H1 (cell line): ENCODE measurements at regions not wholly inside any gene's neighbourhood (a gene's known extent, or its start where the extent isn't known, plus 50 kb on each side); places are given as distances from the start of the nearest gene placed in this dataset.

ENCODE experiments used
- CTCF ChIA-PET: fragments of 300-600 bp; sonication (Branson Sonifier 250); formaldehyde crosslinking; loops from one replicate; lab custom pipeline; 2021; ENCODE audit not compliant: partially characterized antibody; lab: Charles Lee
- POLR2A ChIA-PET: fragments of 300-600 bp; sonication (Branson Sonifier 250); formaldehyde crosslinking; loops from one replicate; lab custom pipeline; 2021; ENCODE audit warnings: inconsistent platforms; ENCODE audit not compliant: partially characterized antibody; lab: Charles Lee
- DNase-seq, 2 experiments: peaks; one replicate each; pipeline versions ENCODE4 v3.0.0 to v3.0.0-alpha.2; 2010 to 2022; ENCODE audit warnings: low spot score in 2 of 2, low read depth in 1 of 2, mixed read lengths in 1 of 2
- FAIRE-seq: peaks from 2 replicates; lab custom pipeline; 2011; peaks lifted over from hg19 to GRCh38; lab: Jason Lieb, UNC
- H2AFZ ChIP-seq: 2 replicates; pipeline ENCODE4 v1.8.1; 2012; ENCODE audit warnings: low read length, inconsistent platforms
- H2AK5ac ChIP-seq: 2 replicates; pipeline ENCODE4 v1.6.1; 2013; ENCODE audit warnings: low read depth, low read length
- H2BK120ac ChIP-seq: replicated peaks from 2 replicates; pipeline ENCODE3; 2013; ENCODE audit warnings: low read depth, low read length, inconsistent platforms
- H2BK12ac ChIP-seq: 2 replicates; pipeline ENCODE4 v1.6.1; 2013; ENCODE audit warnings: low read depth, low read length
- H2BK15ac ChIP-seq: 2 replicates; pipeline ENCODE4 v1.6.1; 2013; ENCODE audit warnings: low read length
- H2BK20ac ChIP-seq: 2 replicates; pipeline ENCODE4 v1.6.1; 2013; ENCODE audit warnings: low read length
- H2BK5ac ChIP-seq: 2 replicates; pipeline ENCODE4 v1.6.1; 2013; ENCODE audit warnings: low read depth, low read length
- H3K14ac ChIP-seq: 2 replicates; pipeline ENCODE4 v1.6.1; 2013; ENCODE audit warnings: inconsistent platforms; ENCODE audit not compliant: insufficient read length
- H3K18ac ChIP-seq: 2 replicates; pipeline ENCODE4 v1.6.1; 2013; ENCODE audit warnings: low read length; ENCODE audit errors: extremely low read depth
- H3K23ac ChIP-seq: 2 replicates; pipeline ENCODE4 v1.6.1; 2013; ENCODE audit warnings: inconsistent platforms; ENCODE audit not compliant: insufficient read length
- H3K23me2 ChIP-seq: 2 replicates; pipeline ENCODE4 v1.6.1; 2013; ENCODE audit warnings: low read depth, low read length
- H3K27ac ChIP-seq: 2 replicates; pipeline ENCODE4 v1.6.1; 2011; ENCODE audit warnings: low read depth, low read length, inconsistent platforms
- H3K27me3 ChIP-seq, 4 experiments: replicated peaks in 1 of 4; 1 replicate in 1 of 4; 2 replicates in 3 of 4; pipeline versions ENCODE4 v1.6.1 to v1.8.1; 2011 to 2013; ENCODE audit warnings: low read length in 3 of 4, mild to moderate bottlenecking in 3 of 4, inconsistent platforms in 2 of 4, mixed read lengths in 2 of 4, moderate library complexity in 1 of 4; ENCODE audit not compliant: control insufficient read depth in 3 of 4, insufficient read depth in 3 of 4; ENCODE audit errors: extremely low read depth in 1 of 4
- H3K36me3 ChIP-seq, 4 experiments: 2 replicates each; pipeline versions ENCODE4 v1.6.1 to v1.8.1; 2011 to 2013; ENCODE audit warnings: mild to moderate bottlenecking in 4 of 4, low read length in 3 of 4, moderate library complexity in 2 of 4, control low read depth in 1 of 4, inconsistent platforms in 1 of 4; ENCODE audit not compliant: insufficient read depth in 4 of 4, control insufficient read depth in 2 of 4
- H3K4ac ChIP-seq: replicated peaks from 2 replicates; pipeline ENCODE3; 2013; ENCODE audit warnings: low read length, low read depth, mixed read lengths, inconsistent platforms; ENCODE audit not compliant: insufficient read length
- H3K4me1 ChIP-seq, 4 experiments: replicated peaks in 1 of 4; 1 replicate in 1 of 4; 2 replicates in 3 of 4; pipeline versions ENCODE4 v1.6.1 to v1.8.1; 2011 to 2013; ENCODE audit warnings: low read length in 3 of 4, inconsistent platforms in 2 of 4, mixed read lengths in 1 of 4; ENCODE audit not compliant: insufficient read depth in 4 of 4, control insufficient read depth in 3 of 4
- H3K4me2 ChIP-seq, 2 experiments: 2 replicates each; pipeline versions ENCODE4 v1.6.1 to v1.8.1; 2011 to 2013; ENCODE audit warnings: low read depth in 2 of 2, low read length in 2 of 2, control low read depth in 1 of 2, inconsistent platforms in 1 of 2, mild to moderate bottlenecking in 1 of 2; ENCODE audit not compliant: insufficient read depth in 1 of 2
- H3K4me3 ChIP-seq, 4 experiments: fragments of 200-600, 300-600 bp in 1 of 4; sonication (generic), shearing (Covaris generic), sonication (Bioruptor Twin) in 1 of 4; 2 replicates each; pipeline versions ENCODE4 v1.5.1 to v1.8.1; 2011 to 2016; ENCODE audit warnings: low read length in 4 of 4, low read depth in 3 of 4, control low read depth in 2 of 4, inconsistent platforms in 2 of 4, mild to moderate bottlenecking in 2 of 4, mixed read lengths in 1 of 4, moderate library complexity in 1 of 4; ENCODE audit not compliant: insufficient read depth in 2 of 4; ENCODE audit errors: extremely low read depth in 1 of 4
- H3K56ac ChIP-seq: replicated peaks from 2 replicates; pipeline ENCODE3; 2013; ENCODE audit warnings: low read depth, mild to moderate bottlenecking, mixed read lengths, low read length, inconsistent platforms; ENCODE audit not compliant: insufficient read length
- H3K79me1 ChIP-seq: 2 replicates; pipeline ENCODE4 v1.6.1; 2013; ENCODE audit warnings: low read depth, low read length, control low read depth
- H3K79me2 ChIP-seq, 2 experiments: 2 replicates each; pipeline versions ENCODE4 v1.6.1 to v1.8.1; 2012 to 2013; ENCODE audit warnings: low read length in 2 of 2, mild to moderate bottlenecking in 2 of 2, inconsistent platforms in 1 of 2; ENCODE audit not compliant: insufficient read depth in 2 of 2, control insufficient read depth in 1 of 2
- H3K9ac ChIP-seq, 4 experiments: replicated peaks in 1 of 4; 1 replicate in 1 of 4; 2 replicates in 3 of 4; pipeline versions ENCODE4 v1.6.1 to v1.8.1; 2011 to 2013; ENCODE audit warnings: low read depth in 3 of 4, low read length in 3 of 4, control low read depth in 2 of 4, mild to moderate bottlenecking in 2 of 4, moderate library complexity in 2 of 4, inconsistent platforms in 1 of 4; ENCODE audit errors: extremely low read depth in 1 of 4
- H3K9me3 ChIP-seq, 2 experiments: 2 replicates each; pipeline versions ENCODE4 v1.6.1 to v1.8.1; 2012 to 2013; ENCODE audit warnings: mild to moderate bottlenecking in 2 of 2, moderate library complexity in 2 of 2, control low read depth in 1 of 2, inconsistent platforms in 1 of 2, low read depth in 1 of 2, low read length in 1 of 2, mixed read lengths in 1 of 2; ENCODE audit not compliant: insufficient read depth in 2 of 2
- H4K20me1 ChIP-seq, 2 experiments: replicated peaks in 1 of 2; 2 replicates each; pipeline versions ENCODE3 to v1.8.1; 2011 to 2013; ENCODE audit warnings: inconsistent platforms in 2 of 2, low read length in 2 of 2, mild to moderate bottlenecking in 1 of 2; ENCODE audit not compliant: insufficient read depth in 2 of 2, control insufficient read depth in 1 of 2
- H4K5ac ChIP-seq: 2 replicates; pipeline ENCODE4 v1.6.1; 2013; ENCODE audit warnings: low read length, low read depth, mixed read lengths, inconsistent platforms; ENCODE audit not compliant: insufficient read length
- H4K8ac ChIP-seq: 2 replicates; pipeline ENCODE4 v1.8.0; 2013; ENCODE audit warnings: mild to moderate bottlenecking, moderate library complexity, low read length, inconsistent platforms; ENCODE audit not compliant: insufficient read depth; ENCODE audit errors: extremely low read depth
- H4K91ac ChIP-seq: replicated peaks from 2 replicates; pipeline ENCODE3; 2013; ENCODE audit warnings: low read length, mixed read lengths, inconsistent platforms; ENCODE audit not compliant: insufficient read length
- ATF3 ChIP-seq: IDR thresholded peaks from 2 replicates; pipeline ENCODE4 v1.6.1; 2011; ENCODE audit warnings: low read depth, mild to moderate bottlenecking, low read length; ENCODE audit not compliant: insufficient read depth
- CEBPB ChIP-seq: IDR thresholded peaks from 2 replicates; pipeline ENCODE4 v1.6.1; 2012; ENCODE audit warnings: low read depth, low read length
- CHD1 ChIP-seq: IDR thresholded peaks from 2 replicates; pipeline ENCODE4 v1.6.1; 2012; ENCODE audit warnings: low read depth, low read length, improper control_type of control experiment
- CREB1 ChIP-seq: IDR thresholded peaks from 2 replicates; pipeline ENCODE4 v1.6.1; 2012; ENCODE audit warnings: inconsistent platforms
- CTBP2 ChIP-seq: IDR thresholded peaks from 2 replicates; pipeline ENCODE4 v1.7.0; 2011; ENCODE audit warnings: borderline replicate concordance, mild to moderate bottlenecking, moderate library complexity, mixed read lengths, low read length; ENCODE audit not compliant: insufficient read depth, insufficient read length
- FOSL1 ChIP-seq: IDR thresholded peaks from 2 replicates; pipeline ENCODE4 v1.6.1; 2011; ENCODE audit warnings: mild to moderate bottlenecking, low read depth, low read length, moderate library complexity; ENCODE audit not compliant: insufficient read depth
- HDAC2 ChIP-seq, 2 experiments: fragments of 300-600 bp in 1 of 2; sonication (generic) in 1 of 2; IDR thresholded peaks; 2 replicates each; pipeline ENCODE4 v1.6.1; 2011 to 2012; ENCODE audit warnings: low read depth in 2 of 2, low read length in 2 of 2, mild to moderate bottlenecking in 2 of 2, moderate library complexity in 2 of 2, borderline replicate concordance in 1 of 2, inconsistent platforms in 1 of 2
- JUND ChIP-seq: IDR thresholded peaks from 2 replicates; pipeline ENCODE4 v1.6.1; 2011; ENCODE audit warnings: mild to moderate bottlenecking, improper control_type of control experiment, low read length
- KDM5A ChIP-seq: fragments of 200-600 bp; IDR thresholded peaks from 2 replicates; pipeline ENCODE4 v1.7.1; 2012; ENCODE audit warnings: mild to moderate bottlenecking, low read length, inconsistent platforms, mixed read lengths
- MAX ChIP-seq: IDR thresholded peaks from 2 replicates; pipeline ENCODE4 v1.6.1; 2012; ENCODE audit warnings: inconsistent platforms
- POU5F1 ChIP-seq: IDR thresholded peaks from 2 replicates; pipeline ENCODE4 v1.6.1; 2011; ENCODE audit warnings: low read depth, mild to moderate bottlenecking, low read length, moderate library complexity
- SP4 ChIP-seq: IDR thresholded peaks from 2 replicates; pipeline ENCODE4 v1.6.1; 2012; ENCODE audit warnings: low read length, inconsistent platforms
- SUZ12 ChIP-seq: fragments of 200-600 bp; sonication (generic); IDR thresholded peaks from 2 replicates; pipeline ENCODE4 v1.6.1; 2012; ENCODE audit warnings: mild to moderate bottlenecking, inconsistent platforms, low read length, moderate library complexity, mixed read lengths
- WGBS, 2 experiments: shearing (Covaris generic) in 1 of 2; methylation state at CpG; one replicate each; pipeline versions ENCODE4 v1.1.6 to v1.1.7; 2013 to 2015; ENCODE audit warnings: low lambda C conversion rate in 2 of 2, mixed read lengths in 2 of 2, inconsistent platforms in 1 of 2, low coverage in 1 of 2, missing lambda C conversion rate in 1 of 2; ENCODE audit not compliant: insufficient replicate concordance in 2 of 2, insufficient coverage in 1 of 2, insufficient read length in 1 of 2; ENCODE audit errors: extremely low coverage in 1 of 2, missing lambda C conversion rate in 1 of 2; 5-methylcytosine and 5-hydroxymethylcytosine counted together

GRCh38 chr10:31656851-31657433 lies 271.7 kb downstream of the ARHGAP12 start:
- Histone ChIP-seq H3K27me3 (no peaks in the 10 kb centered on the region), H3K23ac (no peak overlapping the region), H3K79me2 (no peaks in the 10 kb centered on the region), H4K8ac (no peak overlapping the region), H3K4me2 (no peak overlapping the region), H3K36me3 (no peaks in the 10 kb centered on the region), H3K18ac (no peak overlapping the region), H3K4ac (no peak overlapping the region), H3K27ac (no peak overlapping the region), H2AFZ (no peak overlapping the region), H3K56ac (no peak overlapping the region), H2BK12ac (no peak overlapping the region), H3K9ac (no peak overlapping the region), H4K20me1 (no peaks in the 10 kb centered on the region), H3K9me3 (no peaks in the 10 kb centered on the region), H3K4me3 (no peak overlapping the region), H2AK5ac (no peak overlapping the region), H3K4me1 (no peaks in the 10 kb centered on the region), H3K23me2 (no peaks in the 10 kb centered on the region), H4K5ac (no peak overlapping the region), H3K79me1 (no peaks in the 10 kb centered on the region), H4K91ac (no peak overlapping the region), H2BK120ac (no peak overlapping the region), H3K14ac (no peak overlapping the region), H2BK20ac (no peak overlapping the region), H2BK5ac (no peak overlapping the region), H2BK15ac (no peak overlapping the region)
- DNase-seq (no peak), FAIRE-seq (no peak)
- TF ChIP-seq SP4 (no peak), KDM5A (no peak), CHD1 (no peak), HDAC2 (IDR thresholded peaks at IDR 0.05; ENCODE audit: borderline replicate concordance in 1 of 2, low read depth in 2 of 2, low read length in 2 of 2) (no peak), ATF3 (no peak), JUND (no peak), CEBPB (no peak), POU5F1 (no peak), CREB1 (no peak), CTBP2 (no peak), MAX (no peak), FOSL1 (no peak), SUZ12 (no peak)
- CTCF ChIA-PET, result no interaction called here
- WGBS, 2 experiments, result 95% methylated on average over 1 of the region's 1 CpG; no CpG with 5 or more reads in 1 of the 2 experiments
- POLR2A ChIA-PET, result interaction anchor here (1.0 kb wide), 1 partner anchor 103 kb away, joined by 3 read pairs; no protein-coding TSS in a partner anchor
